DND-41 (cell line): ENCODE measurements at regions not wholly inside any gene's neighbourhood (a gene's known extent, or its start where the extent isn't known, plus 50 kb on each side); places are given as distances from the start of the nearest gene placed in this dataset.

Experiments used
- CTCF ChIP-seq: IDR thresholded peaks from 2 replicates; pipeline ENCODE4 v1.5.1; 2012; ENCODE audit warnings: borderline replicate concordance, low read length, moderate library complexity, mild to moderate bottlenecking; ENCODE audit not compliant: poor library complexity, severe bottlenecking; ENCODE audit errors: extremely low read depth
- EZH2 ChIP-seq: IDR thresholded peaks from 3 replicates; pipeline ENCODE4 v1.6.1; 2012; ENCODE audit warnings: borderline replicate concordance, low read depth, mild to moderate bottlenecking, moderate library complexity, low read length, inconsistent platforms; ENCODE audit not compliant: severe bottlenecking

GRCh38 chr15:77749236-77749997 is 116.7 kb upstream of the LINGO1 start:
- TF ChIP-seq CTCF (no peak), EZH2 (no peak)
